ENCODE measurements at regions not wholly inside any gene's neighbourhood (a gene's known extent, or its start where the extent isn't known, plus 50 kb on each side); places are given as distances from the start of the nearest gene placed in this dataset.

GRCh38 chr14:71311061-71311460 lies 403.8 kb downstream of the PCNX1 start:
- H3K36me3 ChIP-seq (ENCODE audit: control insufficient read depth in 4 of 4, insufficient read depth in 3 of 4, low read depth in 1 of 4, low read length in 3 of 4) = no peaks in the 10 kb centered on the region
- TF ChIP-seq EGR1 (IDR thresholded peaks at IDR 0.05; ENCODE audit: low read depth in 2 of 2) (no peak), SP1 (IDR thresholded peaks at IDR 0.05) (no peak), FOXA2 (IDR thresholded peaks at IDR 0.05) (no peak), GABPA (IDR thresholded peaks at IDR 0.05 in 1 of 2, conservative IDR thresholded peaks at IDR 0.05 in 1 of 2) (no peak), NR2F2 (IDR thresholded peaks at IDR 0.05) (no peak), YY1 (IDR thresholded peaks at IDR 0.05) (no peak), HNF4G (IDR thresholded peaks at IDR 0.05) (no peak), HNF4A (conservative IDR thresholded peaks at IDR 0.05) (no peak), MAX (IDR thresholded peaks at IDR 0.05) (no peak), FOXA1 (IDR thresholded peaks at IDR 0.05) (no peak), TAF1 (conservative IDR thresholded peaks at IDR 0.05) (no peak), JUND (IDR thresholded peaks at IDR 0.05) (no peak)
- TF ChIP-seq, protein P1, sequence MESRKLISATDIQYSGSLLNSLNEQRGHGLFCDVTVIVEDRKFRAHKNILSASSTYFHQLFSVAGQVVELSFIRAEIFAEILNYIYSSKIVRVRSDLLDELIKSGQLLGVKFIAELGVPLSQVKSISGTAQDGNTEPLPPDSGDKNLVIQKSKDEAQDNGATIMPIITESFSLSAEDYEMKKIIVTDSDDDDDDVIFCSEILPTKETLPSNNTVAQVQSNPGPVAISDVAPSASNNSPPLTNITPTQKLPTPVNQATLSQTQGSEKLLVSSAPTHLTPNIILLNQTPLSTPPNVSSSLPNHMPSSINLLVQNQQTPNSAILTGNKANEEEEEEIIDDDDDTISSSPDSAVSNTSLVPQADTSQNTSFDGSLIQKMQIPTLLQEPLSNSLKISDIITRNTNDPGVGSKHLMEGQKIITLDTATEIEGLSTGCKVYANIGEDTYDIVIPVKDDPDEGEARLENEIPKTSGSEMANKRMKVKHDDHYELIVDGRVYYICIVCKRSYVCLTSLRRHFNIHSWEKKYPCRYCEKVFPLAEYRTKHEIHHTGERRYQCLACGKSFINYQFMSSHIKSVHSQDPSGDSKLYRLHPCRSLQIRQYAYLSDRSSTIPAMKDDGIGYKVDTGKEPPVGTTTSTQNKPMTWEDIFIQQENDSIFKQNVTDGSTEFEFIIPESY (IDR thresholded peaks at IDR 0.05) = no peak
- no peaks in the 10 kb centered on the region for H3K4me1 ChIP-seq (ENCODE audit: control insufficient read depth in 4 of 4, insufficient read depth in 4 of 4, low read length in 3 of 4)
- no peak for DNase-seq (ENCODE audit: low spot score)
- no peak overlapping the region for H3K9ac ChIP-seq (ENCODE audit: low read depth in 1 of 2, low read length in 2 of 2)
- no peak overlapping the region for H3K4me3 ChIP-seq (ENCODE audit: low read depth in 1 of 3, low read length in 3 of 3)
- H3K9me3 ChIP-seq (ENCODE audit: control insufficient read depth in 4 of 4, low read length in 3 of 4) = peaks cover 0 to under 1% (median 0%) of the 10 kb centered on the region in 4 donors
- H3K27me3 ChIP-seq (ENCODE audit: control insufficient read depth in 4 of 4, insufficient read depth in 4 of 4, low read length in 3 of 4) = no peaks in the 10 kb centered on the region
- 95% methylated on average over 10 of the region's 10 CpGs for WGBS
- H3K27ac ChIP-seq (ENCODE audit: low read depth in 1 of 2, low read length in 2 of 2) = no peak overlapping the region

DNA sequence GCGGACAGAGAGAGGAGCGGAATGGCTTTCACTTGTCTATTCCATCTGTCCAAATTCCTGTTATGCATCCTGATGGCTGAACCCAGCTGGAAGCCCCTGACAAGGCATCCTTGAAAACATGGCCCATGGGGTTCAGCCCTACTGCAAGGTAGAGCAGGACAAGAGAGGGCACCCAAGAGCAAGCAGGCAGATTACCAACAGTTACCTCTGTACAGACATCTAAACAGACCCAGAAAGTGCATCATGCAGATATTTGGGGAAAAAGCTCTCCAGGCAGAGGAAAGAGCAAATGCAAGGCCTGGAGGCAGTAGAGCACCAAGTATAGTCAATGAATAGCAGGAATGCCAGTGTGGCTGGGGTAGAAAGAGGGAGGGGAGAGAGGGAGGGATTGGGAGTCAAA lies 407.5 kb downstream of the PCNX1 start:
- no peak for TF ChIP-seq GABPA (IDR thresholded peaks at IDR 0.05 in 1 of 2, conservative IDR thresholded peaks at IDR 0.05 in 1 of 2)
- peak in 1 of 2 donors; percentile 38 for TF ChIP-seq RAD21 (IDR thresholded peaks at IDR 0.05)
- H3K9me3 ChIP-seq (ENCODE audit: control insufficient read depth in 4 of 4, low read length in 3 of 4) = no peaks in the 10 kb centered on the region
- over 99% methylated on average over 2 of the region's 2 CpGs for WGBS
- peaks cover 0 to 4% (median 3%) of the 10 kb centered on the region in 4 donors for H3K4me1 ChIP-seq (ENCODE audit: control insufficient read depth in 4 of 4, insufficient read depth in 4 of 4, low read length in 3 of 4)
- no peak overlapping the region for H3K27ac ChIP-seq (ENCODE audit: low read depth in 1 of 2, low read length in 2 of 2)
- H3K9ac ChIP-seq (ENCODE audit: low read depth in 1 of 2, low read length in 2 of 2) = no peak overlapping the region
- H3K27me3 ChIP-seq (ENCODE audit: control insufficient read depth in 4 of 4, insufficient read depth in 4 of 4, low read length in 3 of 4) = no peaks in the 10 kb centered on the region
- H3K36me3 ChIP-seq (ENCODE audit: control insufficient read depth in 4 of 4, insufficient read depth in 3 of 4, low read depth in 1 of 4, low read length in 3 of 4) = no peaks in the 10 kb centered on the region
- no peak for DNase-seq (ENCODE audit: low spot score)
- no peak overlapping the region for H3K4me3 ChIP-seq (ENCODE audit: low read depth in 1 of 3, low read length in 3 of 3)

GRCh38 chr14:71317385-71318096 lies 410.3 kb downstream of the PCNX1 start:
- H3K4me3 ChIP-seq (ENCODE audit: low read depth in 1 of 3, low read length in 3 of 3) = no peak overlapping the region
- no peaks in the 10 kb centered on the region for H3K36me3 ChIP-seq (ENCODE audit: control insufficient read depth in 4 of 4, insufficient read depth in 3 of 4, low read depth in 1 of 4, low read length in 3 of 4)
- no peaks in the 10 kb centered on the region for H3K27me3 ChIP-seq (ENCODE audit: control insufficient read depth in 4 of 4, insufficient read depth in 4 of 4, low read length in 3 of 4)
- peaks cover 0 to 17% (median 13%) of the 10 kb centered on the region in 4 donors for H3K4me1 ChIP-seq (ENCODE audit: control insufficient read depth in 4 of 4, insufficient read depth in 4 of 4, low read length in 3 of 4)
- no peak overlapping the region for H3K27ac ChIP-seq (ENCODE audit: low read depth in 1 of 2, low read length in 2 of 2)
- no peak overlapping the region for H3K9ac ChIP-seq (ENCODE audit: low read depth in 1 of 2, low read length in 2 of 2)
- 68% methylated on average over 4 of the region's 4 CpGs for WGBS
- no peaks in the 10 kb centered on the region for H3K9me3 ChIP-seq (ENCODE audit: control insufficient read depth in 4 of 4, low read length in 3 of 4)
- peak in 1 of 2 donors; percentile 22 for TF ChIP-seq RAD21 (IDR thresholded peaks at IDR 0.05)
- no peak for TF ChIP-seq FOXA1 (IDR thresholded peaks at IDR 0.05)
- no peak for TF ChIP-seq CTCF (IDR thresholded peaks at IDR 0.05; ENCODE audit: low read depth, low read length, missing input control)
- peak; percentile 16 to 38 for TF ChIP-seq RXRA (IDR thresholded peaks at IDR 0.05)
- no peak for TF ChIP-seq JUND (IDR thresholded peaks at IDR 0.05)
- TF ChIP-seq NR2F2 (IDR thresholded peaks at IDR 0.05) = peak; percentile 72
- no peak for DNase-seq (ENCODE audit: low spot score)
